Non-pigmented ciliary epithelial cell (primary cell): ENCODE measurements at regions not wholly inside any gene's neighbourhood (a gene's known extent, or its start where the extent isn't known, plus 50 kb on each side); places are given as distances from the start of the nearest gene placed in this dataset.

Experiments used
- DNase-seq: peaks from one replicate; pipeline ENCODE4 v3.0.0-alpha.2; 2010; ENCODE audit warnings: low read depth

DNA sequence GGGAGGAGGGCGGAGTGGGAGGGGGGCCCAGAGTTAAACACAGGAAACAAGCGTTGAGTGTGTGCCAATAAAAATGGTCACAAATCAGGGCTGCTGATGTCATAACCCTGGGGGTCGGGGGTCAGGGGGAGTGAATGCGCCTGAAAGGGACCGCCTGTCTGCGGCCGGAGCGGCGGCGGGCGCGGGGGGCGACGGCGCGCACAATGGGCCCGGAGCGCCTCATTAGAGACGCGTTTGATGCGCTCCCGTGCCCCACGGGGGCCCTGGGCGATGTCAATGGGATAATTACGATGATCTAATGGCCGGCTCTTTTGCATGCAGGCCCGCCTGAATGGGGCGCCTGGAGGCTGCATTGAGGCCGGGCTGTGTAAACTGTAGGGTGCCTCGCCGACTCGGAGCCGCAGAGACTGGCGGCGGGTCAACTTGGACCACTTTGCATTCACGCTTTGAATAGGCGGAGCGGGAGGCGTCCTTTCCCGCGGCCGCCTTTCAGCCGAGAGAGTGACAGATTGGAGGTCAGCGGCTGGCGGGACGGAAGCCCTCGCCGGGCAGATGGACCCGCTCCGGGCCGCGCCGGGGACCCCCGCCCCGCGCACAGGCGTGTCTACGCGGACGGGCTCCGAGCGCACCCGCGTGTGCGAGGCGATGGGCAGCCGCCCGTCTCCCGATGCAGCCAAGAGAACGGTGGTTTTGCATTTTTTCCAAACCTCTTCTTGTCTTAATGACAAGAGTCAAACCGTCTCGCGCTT lies 296.1 kb downstream of the TFAP2C start:
- DNase-seq = no peak

DNA sequence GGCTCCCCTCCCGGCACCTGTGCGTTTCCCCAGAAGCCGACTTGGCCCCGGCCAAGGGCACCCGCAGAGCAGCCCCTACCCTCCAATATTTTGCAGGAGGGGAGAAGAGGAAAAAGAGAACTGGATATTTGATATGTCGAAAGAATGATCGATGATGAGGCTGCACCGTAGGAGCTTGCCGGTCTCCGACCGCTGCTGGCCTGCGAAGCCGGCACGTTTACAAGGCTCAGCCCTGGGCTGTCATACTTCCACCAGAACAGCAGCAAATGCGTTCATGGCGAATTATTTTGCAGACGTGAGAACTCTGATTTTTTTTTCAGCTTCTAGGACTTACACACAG lies 296.7 kb downstream of the TFAP2C start:
- no peak for DNase-seq

- DNase-seq = no peak
These were observed 297.4 kb downstream of the TFAP2C start for GRCh38 chr20:56926501-56926900.

- DNase-seq = no peak
These were observed 298.0 kb downstream of the TFAP2C start for GRCh38 chr20:56927127-56927526.

- no peak for DNase-seq
These were observed 298.9 kb downstream of the TFAP2C start for GRCh38 chr20:56928007-56928406.

GRCh38 chr20:56929606-56930005 lies 300.5 kb downstream of the TFAP2C start:
- DNase-seq = no peak

- DNase-seq = no peak
These were observed 301.8 kb downstream of the TFAP2C start for GRCh38 chr20:56930876-56931275.

DNA sequence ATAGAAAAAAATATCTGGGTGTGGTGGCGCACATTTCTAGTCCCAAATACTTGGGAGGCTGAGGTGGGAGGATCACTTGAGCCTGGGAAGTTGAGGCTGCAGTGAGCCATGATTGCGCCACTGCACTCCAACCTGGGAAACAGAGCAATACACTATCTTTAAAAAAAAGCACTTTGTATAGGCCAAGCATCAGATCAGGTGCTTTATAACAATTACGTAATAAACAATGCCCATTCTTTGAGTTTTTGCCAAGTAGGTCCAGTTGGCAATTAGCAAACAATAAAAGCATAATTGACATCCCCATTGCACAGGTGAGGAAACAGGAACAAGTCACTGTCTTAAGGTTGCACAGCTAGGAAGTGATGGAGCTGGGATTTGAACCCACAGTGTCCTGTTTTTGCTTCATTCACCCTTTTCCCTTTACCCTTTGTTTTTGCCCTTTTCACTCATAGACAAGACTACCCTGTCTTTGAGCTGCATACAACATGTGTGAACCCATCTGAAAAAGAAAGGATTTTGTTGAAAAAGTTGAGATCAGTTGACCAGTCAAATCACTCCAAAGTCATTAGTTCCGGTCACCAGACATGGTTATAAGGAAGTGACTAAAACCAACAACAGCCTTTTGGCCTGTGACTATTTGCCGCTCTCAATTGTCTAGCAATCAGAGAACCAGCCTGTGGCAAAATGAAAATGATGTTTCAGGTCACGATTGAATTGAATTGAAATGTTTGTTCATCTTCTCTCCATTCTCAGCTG lies 303.6 kb downstream of the TFAP2C start:
- DNase-seq = no peak

DNA sequence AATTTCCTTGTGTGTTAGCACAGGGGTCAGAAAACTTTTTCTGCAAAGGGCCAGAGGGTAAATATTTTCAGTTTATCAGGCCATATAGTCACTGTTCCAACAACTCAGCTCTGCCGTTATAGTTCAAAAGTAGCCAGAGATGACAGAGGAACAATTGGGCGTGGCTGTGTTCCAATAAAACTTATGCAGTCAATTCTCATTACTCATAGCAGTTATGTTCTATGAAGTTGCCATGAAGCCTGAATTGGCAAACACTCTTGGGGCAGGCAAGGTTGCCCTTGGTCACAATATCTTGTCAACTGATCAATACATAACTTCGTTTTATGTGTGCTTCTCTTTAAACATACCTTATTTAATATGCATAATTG lies 304.2 kb downstream of the TFAP2C start:
- DNase-seq = no peak

DNA sequence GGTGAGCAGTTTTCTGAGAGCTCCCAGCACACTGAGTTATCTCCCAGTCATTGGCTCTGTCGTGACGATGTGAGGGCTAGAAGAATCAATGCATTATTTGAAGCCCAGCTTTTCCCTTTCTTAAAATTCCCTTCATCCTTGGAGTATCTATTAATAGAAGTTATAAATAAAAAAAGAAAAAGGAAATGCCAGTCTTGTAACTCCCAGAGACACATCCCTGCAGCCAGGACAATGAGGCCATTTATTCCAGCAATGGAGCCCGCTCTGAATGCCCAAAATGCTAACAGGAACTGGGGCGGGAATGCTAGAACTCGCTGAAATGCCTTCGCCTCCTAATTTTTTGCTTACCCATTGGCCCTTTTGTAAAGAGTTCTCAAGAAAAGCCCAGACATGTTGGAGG lies 305.8 kb downstream of the TFAP2C start:
- DNase-seq = no peak

DNA sequence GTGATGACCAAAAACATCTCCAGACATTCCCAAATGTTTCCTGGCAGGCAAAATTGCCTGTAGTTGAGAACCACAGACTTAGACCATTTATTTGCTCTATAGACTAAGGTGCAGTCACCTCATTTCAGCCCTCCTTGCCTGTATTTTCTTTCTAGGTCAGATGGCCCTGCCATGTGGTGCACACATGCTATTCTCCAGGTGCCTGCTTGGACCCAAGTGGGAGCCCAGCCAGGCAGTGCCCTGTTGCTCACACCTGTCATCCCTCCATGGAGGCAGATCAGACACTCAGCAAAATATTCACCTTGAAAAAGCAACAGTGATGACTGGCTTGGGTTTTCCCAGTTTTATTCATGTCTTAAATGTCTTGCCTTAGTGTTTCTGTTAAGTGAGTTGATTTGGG lies 311.4 kb downstream of the TFAP2C start:
- DNase-seq = no peak

- DNase-seq = no peak
These were observed 312.1 kb downstream of the TFAP2C start for GRCh38 chr20:56941101-56941686.

DNA sequence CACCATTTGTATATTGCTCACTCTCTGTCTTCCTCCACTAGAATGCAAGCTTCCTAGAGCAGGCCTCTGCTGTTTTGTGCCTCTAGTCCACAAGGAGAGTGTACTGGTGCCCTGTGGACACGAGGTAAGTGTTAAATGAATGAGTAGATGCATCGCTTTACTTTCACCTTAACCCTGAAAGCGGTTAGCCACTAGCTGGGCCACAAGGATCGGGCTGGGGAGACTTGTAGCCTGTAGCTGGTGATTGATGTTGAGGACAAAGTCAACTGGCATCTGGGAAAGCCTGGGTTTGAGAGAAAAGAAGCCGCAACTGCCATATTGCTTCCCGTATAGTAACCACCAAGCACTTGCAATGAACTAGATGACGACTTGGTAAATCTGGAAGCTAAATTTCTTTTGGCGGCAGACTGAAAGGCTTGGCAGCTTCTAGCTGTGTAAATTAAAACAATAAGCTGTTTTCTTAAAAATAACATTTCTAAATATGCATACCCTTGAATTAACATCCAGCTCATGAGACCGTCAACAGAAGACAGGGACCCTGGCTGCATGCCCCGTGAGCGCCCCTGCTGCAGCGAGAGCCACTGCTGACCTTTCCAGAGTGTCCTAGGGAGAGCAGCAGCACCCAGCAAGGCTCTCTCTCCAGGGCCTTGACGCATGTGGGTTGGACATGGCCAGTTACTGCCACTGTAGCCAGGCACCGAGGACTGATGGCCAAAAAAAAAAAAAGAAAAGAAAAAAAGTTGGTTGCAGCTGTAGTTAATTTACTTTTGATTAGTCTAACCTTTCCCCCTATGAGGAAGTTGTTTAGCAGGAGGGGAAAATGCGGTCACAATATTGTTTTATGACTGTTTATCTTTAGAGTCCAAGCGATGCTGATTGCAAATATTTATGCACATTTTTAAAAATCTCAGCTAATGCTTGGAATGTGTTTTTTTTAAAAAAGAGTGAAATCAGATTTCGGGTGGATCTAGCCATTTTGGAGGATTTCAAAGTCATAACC lies 315.1 kb downstream of the TFAP2C start:
- no peak for DNase-seq

DNA sequence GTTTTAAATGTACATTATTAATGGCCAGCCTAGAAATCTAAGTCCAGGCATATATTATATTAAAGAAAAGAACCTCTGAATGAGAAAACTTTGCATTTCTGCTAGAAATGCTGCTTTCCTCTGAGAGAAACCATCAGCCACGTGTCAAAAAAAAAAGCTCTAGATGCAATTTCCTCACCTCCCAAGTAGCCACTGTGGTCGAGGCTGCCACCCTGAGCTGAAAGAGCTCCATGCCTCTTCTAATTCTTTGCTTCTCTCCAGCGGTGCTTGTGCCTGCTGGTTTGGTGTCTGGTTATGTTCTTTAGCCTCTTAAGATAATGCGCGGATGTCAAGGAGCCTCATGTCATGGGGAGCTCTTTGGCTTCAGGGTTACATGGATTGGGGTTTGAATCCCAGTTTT lies 316.0 kb downstream of the TFAP2C start:
- no peak for DNase-seq

GRCh38 chr20:56945901-56946300 lies 316.8 kb downstream of the TFAP2C start:
- DNase-seq = no peak

- no peak for DNase-seq
These were observed 317.1 kb downstream of the BMP7 start for GRCh38 chr20:56949318-56949717.

- DNase-seq = no peak
These were observed 314.0 kb downstream of the BMP7 start for GRCh38 chr20:56952258-56953047.

DNA sequence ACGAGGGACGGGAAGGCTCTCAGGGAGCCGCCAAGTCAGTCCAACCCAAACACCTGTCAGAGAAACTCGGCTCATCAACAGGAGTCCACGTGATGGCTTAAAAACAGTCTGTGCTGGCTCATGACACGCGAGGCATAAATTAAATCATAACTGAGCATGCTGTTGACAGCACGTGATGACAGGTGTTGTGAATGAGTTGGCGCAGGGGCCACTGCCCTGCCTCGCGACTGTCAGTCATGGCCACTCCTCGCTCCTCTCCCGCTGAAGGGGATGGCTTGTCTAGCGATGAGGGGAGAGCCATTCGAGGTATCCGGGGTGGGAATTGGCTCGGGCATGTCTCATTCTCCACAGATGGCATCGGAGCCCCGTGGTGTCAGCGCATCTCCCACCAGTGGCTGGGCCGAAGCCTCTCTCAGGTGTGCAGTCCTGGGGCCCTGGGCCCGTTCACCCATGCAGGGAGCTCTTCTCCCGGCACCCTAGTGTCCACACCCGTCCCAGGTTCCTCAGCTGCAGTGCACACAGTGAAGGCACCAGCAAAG lies 313.3 kb downstream of the BMP7 start:
- DNase-seq = no peak

DNA sequence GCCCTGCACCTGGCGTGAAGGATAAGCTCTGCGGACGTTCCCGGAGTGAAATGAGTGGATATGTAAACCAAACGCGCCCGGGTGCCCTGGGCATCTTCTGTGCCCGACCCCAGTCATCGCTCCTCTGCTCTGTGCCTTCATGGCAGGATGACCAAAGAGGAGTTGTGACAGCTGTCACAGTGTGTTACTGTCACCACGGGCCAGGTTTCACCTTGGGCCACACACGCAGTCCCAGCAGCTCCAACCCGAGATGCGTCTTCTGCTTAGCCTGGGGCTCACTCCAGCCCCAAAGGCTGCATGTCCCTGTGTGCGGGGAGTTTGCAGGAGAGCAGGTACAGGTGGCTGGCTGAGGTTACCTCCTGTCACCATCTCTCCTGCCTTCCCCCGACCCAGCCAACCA lies 311.6 kb downstream of the BMP7 start:
- DNase-seq = no peak

DNA sequence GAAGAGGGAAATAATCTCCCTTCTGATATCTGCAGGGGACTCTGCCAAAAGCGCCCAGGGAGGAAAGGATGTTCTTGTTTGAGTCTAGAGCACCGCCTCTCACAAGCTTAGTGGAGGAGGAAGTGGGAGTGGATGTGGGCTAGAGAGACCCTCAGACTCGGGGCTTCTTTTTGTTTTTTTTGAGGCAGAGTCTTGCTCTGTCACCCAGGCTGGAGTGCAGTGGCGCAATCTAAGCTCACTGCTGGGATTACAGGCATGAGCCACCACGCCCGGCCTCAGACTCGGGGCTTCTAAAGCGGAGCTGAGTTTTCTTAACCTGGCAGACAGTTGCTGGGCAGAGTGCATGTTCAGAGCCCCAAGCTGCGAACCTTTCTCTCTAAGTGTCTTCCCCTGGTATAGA lies 310.8 kb downstream of the BMP7 start:
- DNase-seq = no peak

GRCh38 chr20:56956534-56956933 lies 309.9 kb downstream of the BMP7 start:
- DNase-seq = no peak
